HG02642 (cell line): ENCODE measurements at regions not wholly inside any gene's neighbourhood (a gene's known extent, or its start where the extent isn't known, plus 50 kb on each side); places are given as distances from the start of the nearest gene placed in this dataset.
A peak's percentile ranks its signal among the peaks of the same experiment; 100 is the strongest.
"Not testable (repeated sequence)": the region's sequence is repeated elsewhere in the genome, so short reads cannot be mapped to it uniquely, and the experiment has no call there.

ENCODE experiments used
- ATAC-seq: cut with Tn5 transposase; IDR thresholded peaks from one replicate; pipeline ENCODE4 v1.9.1; 2021; ENCODE audit warnings: mild to moderate bottlenecking; ENCODE audit not compliant: unreplicated experiment, poor library complexity

- no peak for ATAC-seq
Observed at GRCh38 chr11:86171627-86172026, 72.9 kb upstream of the EED start.

- ATAC-seq = no peak
Observed at GRCh38 chr11:86167499-86168164, 76.9 kb upstream of the EED start.

DNA sequence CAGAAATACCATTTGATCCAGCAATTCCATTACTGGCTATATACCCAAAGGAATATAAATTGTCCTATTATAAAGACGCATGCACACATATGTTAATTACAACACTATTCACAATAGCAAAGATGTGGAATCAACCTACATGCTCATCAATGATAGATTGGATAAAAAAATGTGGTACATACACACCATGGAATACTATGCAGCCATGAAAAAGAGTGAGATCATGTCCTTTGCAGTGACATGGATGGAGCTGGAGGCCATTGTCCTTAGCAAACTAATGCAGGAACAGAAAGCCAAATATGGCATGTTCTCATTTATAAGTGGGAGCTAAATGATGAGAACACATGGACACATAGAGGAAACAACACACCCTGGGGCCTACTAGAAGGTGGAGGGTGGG is 78.3 kb upstream of the EED start:
- not testable (repeated sequence) for ATAC-seq

- no peak for ATAC-seq
Observed at GRCh38 chr11:86164106-86164505, 80.4 kb upstream of the EED start.

GRCh38 chr11:86163221-86163876 is 81.2 kb upstream of the EED start:
- not testable (repeated sequence) for ATAC-seq

- no peak for ATAC-seq
Observed at GRCh38 chr11:86162239-86162638, 82.3 kb upstream of the EED start.

DNA sequence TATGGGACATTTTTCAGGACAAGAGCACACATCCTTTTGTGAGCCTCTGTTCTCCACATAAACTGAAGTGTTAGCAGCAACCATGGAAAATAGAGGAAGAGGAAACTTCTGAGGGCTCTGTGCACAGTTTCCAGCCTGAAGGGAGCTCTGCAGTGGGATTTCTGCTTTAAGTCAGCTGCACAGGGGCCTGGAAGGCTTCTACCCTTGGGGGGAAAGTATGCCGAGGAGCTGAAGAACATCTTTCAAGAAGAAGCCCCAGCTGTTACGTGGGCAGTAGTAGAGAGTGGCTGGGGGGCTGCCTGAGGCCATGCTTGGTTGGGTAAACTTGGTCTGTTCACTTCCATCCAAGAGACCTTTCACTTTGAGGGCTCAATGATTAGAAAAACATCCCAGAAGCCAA is 82.7 kb upstream of the EED start:
- ATAC-seq = no peak

DNA sequence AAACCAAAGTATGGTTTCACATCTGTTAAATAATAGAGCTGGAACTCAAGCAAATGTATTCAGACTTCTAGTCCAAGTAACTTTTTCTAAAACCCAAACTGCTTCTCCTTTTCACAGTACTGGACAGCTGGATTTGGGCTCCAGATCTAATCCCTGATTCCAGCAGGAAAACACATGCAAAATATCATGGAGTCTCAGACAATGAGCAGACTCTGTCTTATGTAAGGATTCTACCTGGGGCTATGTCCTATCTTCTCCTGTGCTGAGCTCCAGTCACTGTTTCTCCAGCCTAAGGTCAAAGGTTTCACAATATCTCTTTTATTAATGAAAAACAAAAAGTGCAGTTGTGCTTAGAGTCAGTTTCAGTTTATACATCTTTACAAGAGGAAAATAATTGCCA is 83.2 kb upstream of the EED start:
- no peak for ATAC-seq

DNA sequence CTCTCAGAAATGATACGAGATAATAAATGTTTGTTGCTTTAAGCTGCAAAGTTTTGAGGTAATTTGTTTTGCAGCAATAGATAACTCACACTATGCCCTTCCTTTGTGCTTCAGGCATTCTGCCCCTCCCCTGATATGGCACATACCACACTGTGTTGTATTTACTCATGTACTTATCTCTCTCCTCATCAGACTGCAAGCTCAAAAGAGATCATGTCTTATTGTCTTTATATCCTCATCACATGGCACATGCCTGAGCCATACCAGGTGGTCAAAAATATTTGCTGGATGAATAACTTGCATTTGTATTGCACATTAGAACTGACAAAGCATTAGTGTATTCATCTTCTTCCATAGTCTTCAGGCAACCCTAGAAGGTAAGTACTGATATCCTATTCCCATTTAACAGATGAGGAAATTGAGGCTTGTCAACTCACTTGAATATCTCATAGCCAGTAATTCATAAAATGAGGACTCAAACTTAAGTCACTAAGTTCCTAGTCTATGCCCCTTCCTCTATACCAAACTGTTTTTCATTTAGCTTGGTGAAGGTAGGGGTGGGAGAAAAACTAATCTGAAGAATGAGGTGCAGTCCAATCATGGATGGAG is 83.9 kb upstream of the EED start:
- ATAC-seq = no peak

DNA sequence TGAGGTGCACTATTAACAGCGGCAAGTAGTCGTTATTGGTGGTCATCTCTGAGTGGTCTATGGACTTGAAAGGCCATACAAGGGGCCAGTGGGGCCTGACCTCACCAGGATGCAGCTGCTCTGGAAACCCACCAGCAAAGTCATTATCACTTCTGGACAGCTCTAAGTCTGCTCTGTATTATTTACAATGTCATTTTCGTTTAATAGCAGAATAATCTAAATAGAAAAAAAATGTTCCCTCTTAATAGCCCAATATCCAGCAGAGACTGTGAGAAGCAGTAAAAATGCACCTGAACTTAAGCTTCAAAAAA is 85.0 kb upstream of the EED start:
- ATAC-seq = no peak

- ATAC-seq = no peak
Observed at GRCh38 chr11:86158704-86159580, 85.6 kb upstream of the EED start.

GRCh38 chr11:86157797-86158378 is 86.7 kb upstream of the EED start:
- no peak for ATAC-seq

- no peak for ATAC-seq
Observed at GRCh38 chr11:86156397-86156955, 87.6 kb upstream of the PICALM start.

DNA sequence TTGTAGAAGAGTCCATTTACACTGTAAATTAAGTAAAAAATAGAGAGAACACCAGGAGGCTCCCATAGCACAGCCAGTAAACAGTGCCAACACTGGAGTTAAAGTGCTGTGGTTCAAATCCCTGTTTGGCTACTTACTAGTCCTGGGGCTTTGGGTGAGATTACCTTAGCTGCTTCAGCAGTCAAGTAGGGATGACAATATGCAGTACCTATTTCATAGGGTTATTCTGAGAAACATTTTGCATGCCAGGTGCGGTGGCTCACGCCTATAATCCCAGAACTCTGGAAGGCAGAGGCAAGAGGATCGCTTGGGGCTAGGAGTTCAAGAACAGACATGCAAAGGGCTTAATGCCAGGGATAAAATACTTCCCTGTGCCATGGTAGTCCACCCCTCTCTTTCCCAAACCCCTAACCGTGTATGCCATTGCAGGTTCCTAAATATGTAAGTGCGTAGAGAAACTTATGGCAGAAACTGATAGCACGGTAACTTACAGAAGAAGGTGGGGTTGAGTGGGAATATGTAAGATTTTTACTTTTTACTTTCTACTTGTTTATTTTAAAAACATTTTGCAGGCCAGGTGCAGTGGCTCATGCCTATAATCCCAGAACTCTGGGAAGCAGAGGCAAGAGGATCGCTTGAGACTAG is 86.4 kb upstream of the PICALM start:
- ATAC-seq = no peak

DNA sequence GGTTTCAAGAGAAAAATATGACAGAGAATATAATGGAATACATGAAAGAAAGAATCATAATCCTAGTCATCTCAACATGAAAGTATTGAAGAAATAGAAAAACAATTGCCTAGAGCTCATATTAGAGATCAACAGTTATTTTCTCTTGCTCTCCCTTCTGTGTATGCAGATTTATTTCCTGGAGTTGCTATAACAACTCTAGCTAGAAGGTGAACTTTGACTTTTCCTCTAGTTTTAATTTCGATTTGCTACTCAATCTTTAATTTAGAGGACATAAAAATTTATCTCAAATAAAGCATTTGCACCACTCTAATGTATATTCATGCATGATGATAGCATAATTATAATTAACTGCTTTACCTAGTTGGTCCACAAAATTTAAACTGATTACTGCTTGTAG is 84.6 kb upstream of the PICALM start:
- ATAC-seq = no peak

DNA sequence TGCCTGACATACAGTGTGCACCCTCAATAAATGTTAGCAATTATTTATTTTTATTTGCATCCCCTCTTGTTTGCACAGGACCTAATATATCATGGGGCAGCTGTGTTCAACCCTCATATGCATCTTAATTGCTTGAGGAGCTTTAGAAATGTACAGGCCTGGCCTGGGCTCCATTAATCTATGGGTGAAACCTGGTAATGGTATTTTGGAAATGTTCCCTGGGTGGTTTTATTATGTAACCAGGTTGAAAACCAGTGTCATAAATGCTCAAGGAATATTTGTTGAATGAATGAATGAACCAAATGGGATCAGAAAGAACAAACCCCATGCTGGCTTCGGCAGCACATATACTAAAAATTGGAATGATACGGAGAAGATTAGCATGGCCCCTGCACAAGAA is 84.0 kb upstream of the PICALM start:
- no peak for ATAC-seq

DNA sequence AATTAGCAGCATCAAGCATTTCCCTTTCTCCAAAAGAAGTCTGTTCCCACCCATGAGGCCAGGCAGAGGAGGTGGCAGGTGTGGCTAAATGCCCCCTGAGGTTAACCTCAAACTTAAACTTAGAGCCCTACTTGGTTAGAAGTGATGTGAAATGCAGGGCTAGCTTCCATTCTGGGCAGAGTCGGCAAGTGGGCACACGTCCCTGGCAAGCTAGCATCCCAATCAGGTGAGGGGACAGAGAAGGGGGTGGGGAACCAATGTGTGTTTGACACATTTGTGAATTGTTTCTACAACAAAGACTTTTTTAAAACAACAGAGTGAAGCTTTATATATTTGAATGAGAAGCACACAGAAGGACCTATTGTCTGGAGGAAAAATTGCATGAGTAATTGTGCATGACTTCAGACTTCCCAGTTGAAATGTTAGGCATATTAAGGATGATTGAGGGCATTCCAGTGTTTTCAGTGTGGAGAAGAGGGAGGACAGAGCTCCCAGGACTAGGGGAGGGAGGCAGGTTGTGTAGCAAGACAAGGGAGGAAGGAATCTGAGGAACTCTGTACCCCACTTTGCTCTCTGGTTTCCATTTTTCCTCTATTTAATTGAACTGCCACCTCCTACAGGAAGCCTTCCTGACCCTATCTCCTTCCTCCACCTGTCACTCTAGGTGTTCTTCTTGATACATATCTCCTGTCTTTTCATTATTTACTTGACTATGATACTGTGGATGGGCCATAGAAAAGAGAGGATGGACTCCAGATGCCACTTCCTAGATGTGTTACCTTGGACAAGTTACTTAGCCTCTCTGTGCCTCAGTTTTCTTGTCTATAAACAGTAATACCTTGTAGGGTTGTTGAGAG is 83.3 kb upstream of the PICALM start:
- peak; percentile 27 for ATAC-seq

DNA sequence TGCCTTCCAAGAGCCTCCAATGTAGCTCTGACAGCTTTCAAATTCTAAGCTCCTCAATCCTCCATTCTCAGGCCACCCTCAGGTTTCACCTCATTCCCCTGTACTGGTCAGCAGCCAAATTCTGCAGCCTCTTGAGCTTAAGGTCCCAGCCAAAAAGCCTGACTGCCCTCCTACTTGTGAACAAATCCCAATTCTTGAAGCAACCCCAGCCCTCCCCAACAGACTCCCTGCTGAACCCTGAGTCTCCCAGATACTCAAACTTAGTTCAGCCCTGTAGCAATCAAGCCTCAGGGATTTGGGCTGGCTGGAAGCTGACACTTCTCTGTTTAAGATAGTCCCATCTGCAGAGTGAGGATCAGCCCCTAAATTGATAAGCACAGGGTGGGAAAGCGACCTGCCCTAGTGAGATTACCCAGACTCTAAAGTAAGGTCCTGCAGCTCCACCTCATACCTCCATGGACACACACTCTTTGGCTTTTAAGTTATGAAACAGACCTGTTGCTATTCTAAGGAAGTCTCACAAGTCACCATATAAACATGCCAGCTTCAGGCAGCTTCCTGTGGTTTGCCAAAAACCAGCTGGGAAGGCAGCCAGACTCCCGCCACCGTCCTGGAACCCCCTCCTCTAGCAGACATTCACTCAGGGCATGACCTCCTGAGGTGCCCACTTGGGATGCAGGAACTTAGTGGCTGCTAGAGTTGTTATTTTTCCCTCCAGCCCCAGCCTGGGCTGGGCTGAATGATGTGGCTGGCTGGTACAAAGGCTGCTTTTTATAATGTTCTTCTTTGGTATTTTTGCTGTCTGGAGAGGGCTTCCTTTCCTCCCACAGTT is 82.5 kb upstream of the PICALM start:
- peak; percentile 46 for ATAC-seq
